ENCODE measurements at regions not wholly inside any gene's neighbourhood (a gene's known extent, or its start where the extent isn't known, plus 50 kb on each side); places are given as distances from the start of the nearest gene placed in this dataset.

DNA sequence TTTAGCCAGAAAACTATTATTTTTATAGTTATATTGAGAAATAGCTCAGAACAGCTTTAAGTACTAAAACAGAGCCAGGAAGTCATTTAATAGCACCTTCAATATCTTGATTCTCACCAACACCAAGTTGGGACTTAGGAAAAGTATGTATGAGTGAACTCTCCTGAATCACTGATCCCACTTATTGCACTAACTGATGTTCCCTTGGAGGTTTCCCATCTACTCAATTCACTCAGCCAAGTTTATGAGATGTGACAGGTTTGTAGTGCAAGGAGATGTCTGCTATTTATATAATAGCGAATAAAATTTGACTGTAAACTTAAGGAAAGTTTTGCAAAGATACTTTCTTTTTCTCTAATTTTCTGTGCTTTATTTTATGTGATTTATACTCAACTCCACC lies 1147.6 kb upstream of the PCDH20 start:
- H3K4me3 Mint-ChIP-seq (ENCODE audit: unreplicated experiment): no peak overlapping the region
- H3K9ac ChIP-seq (ENCODE audit: low read length): no peak overlapping the region
- H3K4me3 ChIP-seq (ENCODE audit: insufficient read depth, low read depth, low read length): no peak overlapping the region
- no peaks in the 10 kb centered on the region for H3K27me3 ChIP-seq (ENCODE audit: insufficient read depth, low read length)
- H4K20me1 ChIP-seq (ENCODE audit: insufficient read depth, low read length): no peaks in the 10 kb centered on the region
- TF ChIP-seq, protein P1, sequence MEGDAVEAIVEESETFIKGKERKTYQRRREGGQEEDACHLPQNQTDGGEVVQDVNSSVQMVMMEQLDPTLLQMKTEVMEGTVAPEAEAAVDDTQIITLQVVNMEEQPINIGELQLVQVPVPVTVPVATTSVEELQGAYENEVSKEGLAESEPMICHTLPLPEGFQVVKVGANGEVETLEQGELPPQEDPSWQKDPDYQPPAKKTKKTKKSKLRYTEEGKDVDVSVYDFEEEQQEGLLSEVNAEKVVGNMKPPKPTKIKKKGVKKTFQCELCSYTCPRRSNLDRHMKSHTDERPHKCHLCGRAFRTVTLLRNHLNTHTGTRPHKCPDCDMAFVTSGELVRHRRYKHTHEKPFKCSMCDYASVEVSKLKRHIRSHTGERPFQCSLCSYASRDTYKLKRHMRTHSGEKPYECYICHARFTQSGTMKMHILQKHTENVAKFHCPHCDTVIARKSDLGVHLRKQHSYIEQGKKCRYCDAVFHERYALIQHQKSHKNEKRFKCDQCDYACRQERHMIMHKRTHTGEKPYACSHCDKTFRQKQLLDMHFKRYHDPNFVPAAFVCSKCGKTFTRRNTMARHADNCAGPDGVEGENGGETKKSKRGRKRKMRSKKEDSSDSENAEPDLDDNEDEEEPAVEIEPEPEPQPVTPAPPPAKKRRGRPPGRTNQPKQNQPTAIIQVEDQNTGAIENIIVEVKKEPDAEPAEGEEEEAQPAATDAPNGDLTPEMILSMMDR (IDR thresholded peaks at IDR 0.05; ENCODE audit: insufficient read depth, low read depth, low read length): no peak
- no peak for TF ChIP-seq EZH2 (IDR thresholded peaks at IDR 0.05; ENCODE audit: insufficient read depth, low read length)
- no peaks in the 10 kb centered on the region for H3K79me2 ChIP-seq (ENCODE audit: insufficient read depth, low read length)
- no peaks in the 10 kb centered on the region for H3K4me1 Mint-ChIP-seq (ENCODE audit: low read depth, unreplicated experiment)
- FAIRE-seq (no peak), DNase-seq (ENCODE audit: low read depth) (no peak)
- H3K27ac ChIP-seq (ENCODE audit: low read depth, low read length): no peak overlapping the region
- no peaks in the 10 kb centered on the region for H3K9me3 ChIP-seq (ENCODE audit: insufficient read depth, low read depth, low read length)
- H2AFZ ChIP-seq (ENCODE audit: low read depth, low read length): no peak overlapping the region
- no peaks in the 10 kb centered on the region for H3K36me3 Mint-ChIP-seq (ENCODE audit: low read depth, unreplicated experiment)
- H3K4me1 ChIP-seq (ENCODE audit: insufficient read depth, low read length): no peaks in the 10 kb centered on the region
- no peaks in the 10 kb centered on the region for H3K36me3 ChIP-seq (ENCODE audit: insufficient read depth, low read length)
- no peak overlapping the region for H3K27ac Mint-ChIP-seq (ENCODE audit: unreplicated experiment)
- no peaks in the 10 kb centered on the region for H3K9me3 Mint-ChIP-seq (ENCODE audit: unreplicated experiment)
- no peak overlapping the region for H3K4me2 ChIP-seq (ENCODE audit: low read length)
- no peaks in the 10 kb centered on the region for H3K27me3 Mint-ChIP-seq (ENCODE audit: low read depth, unreplicated experiment)

DNA sequence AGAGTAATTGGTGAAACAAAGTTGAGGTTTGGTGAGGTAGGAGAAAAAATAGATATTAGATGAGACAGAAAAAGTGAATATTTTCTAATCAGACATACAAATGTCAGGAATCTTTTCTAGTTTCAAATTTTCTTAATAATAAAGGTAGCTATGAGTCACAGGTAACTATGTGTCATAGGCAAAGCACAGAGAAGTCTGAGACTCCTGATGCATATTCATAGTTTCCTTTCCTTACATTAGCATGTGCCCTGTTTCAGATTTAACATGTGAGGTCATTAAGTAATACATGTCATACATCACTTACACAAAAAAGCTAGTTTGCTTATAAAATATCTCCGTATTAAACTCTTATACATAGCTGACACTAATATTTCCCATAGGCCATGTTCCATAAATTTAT lies 1141.3 kb upstream of the PCDH20 start:
- H3K27ac Mint-ChIP-seq (ENCODE audit: unreplicated experiment): no peak overlapping the region
- Histone ChIP-seq H4K20me1 (ENCODE audit: insufficient read depth, low read length) (no peaks in the 10 kb centered on the region), H3K4me2 (ENCODE audit: low read length) (no peak overlapping the region), H3K79me2 (ENCODE audit: insufficient read depth, low read length) (no peaks in the 10 kb centered on the region), H3K4me3 (ENCODE audit: insufficient read depth, low read depth, low read length) (no peak overlapping the region), H2AFZ (ENCODE audit: low read depth, low read length) (no peak overlapping the region), H3K27ac (ENCODE audit: low read depth, low read length) (no peak overlapping the region), H3K4me1 (ENCODE audit: insufficient read depth, low read length) (no peaks in the 10 kb centered on the region), H3K9ac (ENCODE audit: low read length) (no peak overlapping the region), H3K27me3 (ENCODE audit: insufficient read depth, low read length) (no peaks in the 10 kb centered on the region), H3K9me3 (ENCODE audit: insufficient read depth, low read depth, low read length) (no peaks in the 10 kb centered on the region), H3K36me3 (ENCODE audit: insufficient read depth, low read length) (no peaks in the 10 kb centered on the region)
- no peak overlapping the region for H3K4me3 Mint-ChIP-seq (ENCODE audit: unreplicated experiment)
- no peak for TF ChIP-seq EZH2 (IDR thresholded peaks at IDR 0.05; ENCODE audit: insufficient read depth, low read length)
- TF ChIP-seq, protein P1 (IDR thresholded peaks at IDR 0.05; ENCODE audit: insufficient read depth, low read depth, low read length): no peak
- no peak for DNase-seq (ENCODE audit: low read depth)
- no peak for FAIRE-seq
- H3K36me3 Mint-ChIP-seq (ENCODE audit: low read depth, unreplicated experiment): no peaks in the 10 kb centered on the region
- no peaks in the 10 kb centered on the region for H3K27me3 Mint-ChIP-seq (ENCODE audit: low read depth, unreplicated experiment)
- no peaks in the 10 kb centered on the region for H3K9me3 Mint-ChIP-seq (ENCODE audit: unreplicated experiment)
- no peaks in the 10 kb centered on the region for H3K4me1 Mint-ChIP-seq (ENCODE audit: low read depth, unreplicated experiment)

DNA sequence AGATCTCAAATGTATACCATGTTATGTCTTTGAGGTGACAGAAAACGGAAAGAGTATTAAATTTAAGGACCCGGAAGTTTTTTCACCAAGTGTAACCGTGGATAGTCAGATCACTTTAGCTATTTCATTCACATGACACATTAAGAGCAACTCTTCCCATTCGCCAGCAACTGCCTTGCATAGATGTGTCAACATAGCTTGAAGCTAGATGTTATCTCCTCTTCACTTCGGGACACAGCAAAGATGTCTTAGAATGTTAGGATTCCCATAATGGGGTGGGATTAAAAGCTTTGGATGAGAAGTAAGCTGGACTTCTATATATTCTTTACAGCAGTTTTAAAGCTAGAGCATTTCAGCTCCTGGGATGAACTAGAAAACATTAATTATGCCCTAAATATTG lies 1135.9 kb upstream of the PCDH20 start:
- Mint-ChIP-seq H3K36me3 (ENCODE audit: low read depth, unreplicated experiment) (no peaks in the 10 kb centered on the region), H3K4me1 (ENCODE audit: low read depth, unreplicated experiment) (no peaks in the 10 kb centered on the region), H3K27ac (ENCODE audit: unreplicated experiment) (no peak overlapping the region), H3K27me3 (ENCODE audit: low read depth, unreplicated experiment) (no peaks in the 10 kb centered on the region), H3K4me3 (ENCODE audit: unreplicated experiment) (no peak overlapping the region), H3K9me3 (ENCODE audit: unreplicated experiment) (no peaks in the 10 kb centered on the region)
- H3K4me2 ChIP-seq (ENCODE audit: low read length): no peak overlapping the region
- no peak for FAIRE-seq
- H3K4me1 ChIP-seq (ENCODE audit: insufficient read depth, low read length): no peaks in the 10 kb centered on the region
- no peak overlapping the region for H3K27ac ChIP-seq (ENCODE audit: low read depth, low read length)
- no peaks in the 10 kb centered on the region for H3K36me3 ChIP-seq (ENCODE audit: insufficient read depth, low read length)
- no peak for DNase-seq (ENCODE audit: low read depth)
- no peak for TF ChIP-seq EZH2 (IDR thresholded peaks at IDR 0.05; ENCODE audit: insufficient read depth, low read length)
- TF ChIP-seq, protein P1 (IDR thresholded peaks at IDR 0.05; ENCODE audit: insufficient read depth, low read depth, low read length): no peak
- H3K27me3 ChIP-seq (ENCODE audit: insufficient read depth, low read length): no peaks in the 10 kb centered on the region
- no peaks in the 10 kb centered on the region for H4K20me1 ChIP-seq (ENCODE audit: insufficient read depth, low read length)
- H3K9ac ChIP-seq (ENCODE audit: low read length): no peak overlapping the region
- no peak overlapping the region for H3K4me3 ChIP-seq (ENCODE audit: insufficient read depth, low read depth, low read length)
- H2AFZ ChIP-seq (ENCODE audit: low read depth, low read length): no peak overlapping the region
- H3K9me3 ChIP-seq (ENCODE audit: insufficient read depth, low read depth, low read length): no peaks in the 10 kb centered on the region
- H3K79me2 ChIP-seq (ENCODE audit: insufficient read depth, low read length): no peaks in the 10 kb centered on the region

Measured in astrocyte (in vitro differentiated cells and primary cell).